HG03439 (cell line): ENCODE measurements at regions not wholly inside any gene's neighbourhood (a gene's known extent, or its start where the extent isn't known, plus 50 kb on each side); places are given as distances from the start of the nearest gene placed in this dataset.

ENCODE experiments used
- ATAC-seq: cut with Tn5 transposase; IDR thresholded peaks from one replicate; pipeline ENCODE4 v1.9.1; 2021; ENCODE audit warnings: mild to moderate bottlenecking, moderate library complexity; ENCODE audit not compliant: unreplicated experiment

GRCh38 chrX:51954592-51954991 is 61.2 kb downstream of the MAGED1 start:
- no peak for ATAC-seq

DNA sequence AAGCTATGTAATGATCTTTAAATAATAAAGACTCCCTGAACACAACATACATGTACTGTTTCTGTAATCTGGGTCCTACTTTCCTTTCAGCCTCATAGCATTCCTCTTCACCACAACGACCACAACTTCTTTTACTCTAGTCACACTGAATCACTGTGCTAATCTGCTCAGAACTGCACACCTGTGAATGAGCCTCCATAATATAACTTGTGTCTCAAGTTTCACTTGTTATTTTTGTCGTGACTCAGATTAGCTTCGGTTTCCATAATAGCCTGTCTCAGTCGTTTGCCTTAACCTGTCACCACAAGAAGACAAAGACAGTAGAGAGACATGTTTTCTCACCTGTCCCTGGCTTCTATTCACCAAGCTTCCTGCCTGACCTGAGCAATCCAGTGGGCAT is 61.8 kb downstream of the MAGED1 start:
- ATAC-seq = peak; percentile 100

DNA sequence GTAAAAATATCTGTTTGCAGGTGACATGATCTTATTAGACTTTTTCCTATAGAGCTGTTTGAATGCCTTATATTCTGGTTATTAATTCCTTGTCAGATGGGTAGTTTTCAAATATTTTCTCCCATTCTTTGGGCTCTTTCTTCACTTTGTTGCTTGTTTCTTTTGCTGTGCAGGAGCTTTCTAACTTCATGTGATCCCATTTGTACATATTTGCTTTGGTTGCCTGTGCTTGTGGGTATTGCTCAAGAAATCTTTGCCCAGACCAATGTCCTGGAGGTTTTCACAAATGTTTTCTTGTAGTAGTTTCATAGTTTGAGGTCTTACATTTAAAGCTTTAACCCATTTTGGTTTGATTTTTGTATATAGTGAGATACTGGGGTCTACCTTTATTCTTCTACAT is 63.0 kb downstream of the MAGED1 start:
- ATAC-seq = no peak

DNA sequence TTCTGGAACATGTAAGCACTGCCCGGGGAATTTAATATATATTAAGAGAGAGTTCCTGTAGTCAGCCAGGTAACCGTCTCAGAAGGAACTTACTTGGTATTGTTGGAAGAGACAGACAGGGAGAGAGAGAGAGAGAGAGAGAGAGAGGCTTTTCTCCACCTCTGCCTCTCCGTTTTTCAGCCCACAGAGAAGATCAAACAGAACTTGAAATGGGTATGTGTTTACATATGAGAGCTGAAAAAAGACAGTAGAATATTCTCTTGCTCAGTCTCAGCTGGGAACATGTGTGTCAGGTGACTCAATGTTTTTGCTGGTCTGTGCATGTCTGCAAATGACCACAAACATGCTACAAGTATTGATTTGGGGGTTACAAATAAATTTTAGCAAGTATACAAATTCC is 81.9 kb downstream of the MAGED1 start:
- ATAC-seq = no peak

- no peak for ATAC-seq
These were observed 82.4 kb downstream of the MAGED1 start for GRCh38 chrX:51975811-51976210.

GRCh38 chrX:51976503-51976902 is 83.1 kb downstream of the MAGED1 start:
- ATAC-seq = no peak
